ENCODE measurements at regions not wholly inside any gene's neighbourhood (a gene's known extent, or its start where the extent isn't known, plus 50 kb on each side); places are given as distances from the start of the nearest gene placed in this dataset.

GRCh38 chr12:4822572-4822971 lies 87.1 kb upstream of the KCNA1 start:
- WGBS, 2 experiments = 95 to 96% methylated on average over 11 of the region's 11 CpGs
- Histone ChIP-seq H3K36me3 (ENCODE audit: control insufficient read depth, insufficient read depth, low read length) (no peaks in the 10 kb centered on the region), H3K27ac (ENCODE audit: insufficient read depth, low read depth, low read length, poor library complexity, severe bottlenecking) (no peak overlapping the region), H3K9me3 (ENCODE audit: control insufficient read depth, low read length) (no peaks in the 10 kb centered on the region), H3K4me1 (ENCODE audit: control insufficient read depth, insufficient read depth, low read length) (no peaks in the 10 kb centered on the region), H3K4me3 (ENCODE audit: insufficient read depth, low read depth, low read length) (no peak overlapping the region), H3K27me3 (ENCODE audit: control insufficient read depth, insufficient read depth, low read length, poor library complexity, severe bottlenecking) (no peaks in the 10 kb centered on the region)

- Histone ChIP-seq H3K9me3 (ENCODE audit: control insufficient read depth, low read length) (no peaks in the 10 kb centered on the region), H3K4me3 (ENCODE audit: insufficient read depth, low read depth, low read length) (no peak overlapping the region), H3K4me1 (ENCODE audit: control insufficient read depth, insufficient read depth, low read length) (no peaks in the 10 kb centered on the region), H3K27ac (ENCODE audit: insufficient read depth, low read depth, low read length, poor library complexity, severe bottlenecking) (no peak overlapping the region), H3K36me3 (ENCODE audit: control insufficient read depth, insufficient read depth, low read length) (no peaks in the 10 kb centered on the region), H3K27me3 (ENCODE audit: control insufficient read depth, insufficient read depth, low read length, poor library complexity, severe bottlenecking) (no peaks in the 10 kb centered on the region)
- WGBS, 2 experiments = 92 to 95% methylated on average over 8 of the region's 8 CpGs
Measured at GRCh38 chr12:4824380-4824779, 85.3 kb upstream of the KCNA1 start.

- Histone ChIP-seq H3K4me3 (ENCODE audit: insufficient read depth, low read depth, low read length) (no peak overlapping the region), H3K36me3 (ENCODE audit: control insufficient read depth, insufficient read depth, low read length) (no peaks in the 10 kb centered on the region), H3K9me3 (ENCODE audit: control insufficient read depth, low read length) (no peaks in the 10 kb centered on the region), H3K27me3 (ENCODE audit: control insufficient read depth, insufficient read depth, low read length, poor library complexity, severe bottlenecking) (no peaks in the 10 kb centered on the region), H3K4me1 (ENCODE audit: control insufficient read depth, insufficient read depth, low read length) (no peaks in the 10 kb centered on the region), H3K27ac (ENCODE audit: insufficient read depth, low read depth, low read length, poor library complexity, severe bottlenecking) (no peak overlapping the region)
- 94 to 96% methylated on average over 3 of the region's 4 CpGs for WGBS, 2 experiments
Measured at GRCh38 chr12:4825011-4825858, 84.5 kb upstream of the KCNA1 start.

GRCh38 chr12:4826909-4827308 lies 82.8 kb upstream of the KCNA1 start:
- H3K27me3 ChIP-seq (ENCODE audit: control insufficient read depth, insufficient read depth, low read length, poor library complexity, severe bottlenecking) = no peaks in the 10 kb centered on the region
- no peaks in the 10 kb centered on the region for H3K9me3 ChIP-seq (ENCODE audit: control insufficient read depth, low read length)
- 86 to 89% methylated on average over 5 of the region's 5 CpGs for WGBS, 2 experiments
- no peak overlapping the region for H3K27ac ChIP-seq (ENCODE audit: insufficient read depth, low read depth, low read length, poor library complexity, severe bottlenecking)
- H3K36me3 ChIP-seq (ENCODE audit: control insufficient read depth, insufficient read depth, low read length) = no peaks in the 10 kb centered on the region
- H3K4me1 ChIP-seq (ENCODE audit: control insufficient read depth, insufficient read depth, low read length) = no peaks in the 10 kb centered on the region
- no peak overlapping the region for H3K4me3 ChIP-seq (ENCODE audit: insufficient read depth, low read depth, low read length)

GRCh38 chr12:4828176-4828575 lies 81.5 kb upstream of the KCNA1 start:
- Histone ChIP-seq H3K36me3 (ENCODE audit: control insufficient read depth, insufficient read depth, low read length) (no peaks in the 10 kb centered on the region), H3K27ac (ENCODE audit: insufficient read depth, low read depth, low read length, poor library complexity, severe bottlenecking) (no peak overlapping the region), H3K4me1 (ENCODE audit: control insufficient read depth, insufficient read depth, low read length) (no peaks in the 10 kb centered on the region), H3K9me3 (ENCODE audit: control insufficient read depth, low read length) (no peaks in the 10 kb centered on the region), H3K4me3 (ENCODE audit: insufficient read depth, low read depth, low read length) (no peak overlapping the region), H3K27me3 (ENCODE audit: control insufficient read depth, insufficient read depth, low read length, poor library complexity, severe bottlenecking) (no peaks in the 10 kb centered on the region)
- 86 to 88% methylated on average over 4 of the region's 4 CpGs for WGBS, 2 experiments

GRCh38 chr12:4829161-4829792 lies 80.4 kb upstream of the KCNA1 start:
- no peaks in the 10 kb centered on the region for H3K36me3 ChIP-seq (ENCODE audit: control insufficient read depth, insufficient read depth, low read length)
- no peak overlapping the region for H3K27ac ChIP-seq (ENCODE audit: insufficient read depth, low read depth, low read length, poor library complexity, severe bottlenecking)
- no peaks in the 10 kb centered on the region for H3K9me3 ChIP-seq (ENCODE audit: control insufficient read depth, low read length)
- H3K27me3 ChIP-seq (ENCODE audit: control insufficient read depth, insufficient read depth, low read length, poor library complexity, severe bottlenecking) = no peaks in the 10 kb centered on the region
- H3K4me1 ChIP-seq (ENCODE audit: control insufficient read depth, insufficient read depth, low read length) = no peaks in the 10 kb centered on the region
- WGBS, 2 experiments = 94 to 95% methylated on average over 7 of the region's 7 CpGs
- H3K4me3 ChIP-seq (ENCODE audit: insufficient read depth, low read depth, low read length) = no peak overlapping the region

GRCh38 chr12:4829793-4830162 lies 79.9 kb upstream of the KCNA1 start:
- no peaks in the 10 kb centered on the region for H3K4me1 ChIP-seq (ENCODE audit: control insufficient read depth, insufficient read depth, low read length)
- no peak overlapping the region for H3K27ac ChIP-seq (ENCODE audit: insufficient read depth, low read depth, low read length, poor library complexity, severe bottlenecking)
- WGBS, 2 experiments = 93 to 94% methylated on average over 6 of the region's 6 CpGs
- H3K9me3 ChIP-seq (ENCODE audit: control insufficient read depth, low read length) = no peaks in the 10 kb centered on the region
- no peaks in the 10 kb centered on the region for H3K36me3 ChIP-seq (ENCODE audit: control insufficient read depth, insufficient read depth, low read length)
- H3K4me3 ChIP-seq (ENCODE audit: insufficient read depth, low read depth, low read length) = no peak overlapping the region
- no peaks in the 10 kb centered on the region for H3K27me3 ChIP-seq (ENCODE audit: control insufficient read depth, insufficient read depth, low read length, poor library complexity, severe bottlenecking)

GRCh38 chr12:4830556-4831210 lies 79.0 kb upstream of the KCNA1 start:
- no peaks in the 10 kb centered on the region for H3K9me3 ChIP-seq (ENCODE audit: control insufficient read depth, low read length)
- no peaks in the 10 kb centered on the region for H3K36me3 ChIP-seq (ENCODE audit: control insufficient read depth, insufficient read depth, low read length)
- 84% methylated on average over 18 of the region's 18 CpGs for WGBS, 2 experiments
- no peak overlapping the region for H3K27ac ChIP-seq (ENCODE audit: insufficient read depth, low read depth, low read length, poor library complexity, severe bottlenecking)
- H3K4me1 ChIP-seq (ENCODE audit: control insufficient read depth, insufficient read depth, low read length) = no peaks in the 10 kb centered on the region
- H3K4me3 ChIP-seq (ENCODE audit: insufficient read depth, low read depth, low read length) = no peak overlapping the region
- H3K27me3 ChIP-seq (ENCODE audit: control insufficient read depth, insufficient read depth, low read length, poor library complexity, severe bottlenecking) = no peaks in the 10 kb centered on the region

- no peaks in the 10 kb centered on the region for H3K36me3 ChIP-seq (ENCODE audit: control insufficient read depth, insufficient read depth, low read length)
- no peak overlapping the region for H3K4me3 ChIP-seq (ENCODE audit: insufficient read depth, low read depth, low read length)
- no peaks in the 10 kb centered on the region for H3K27me3 ChIP-seq (ENCODE audit: control insufficient read depth, insufficient read depth, low read length, poor library complexity, severe bottlenecking)
- H3K27ac ChIP-seq (ENCODE audit: insufficient read depth, low read depth, low read length, poor library complexity, severe bottlenecking) = no peak overlapping the region
- 93 to 95% methylated on average over 3 of the region's 3 CpGs for WGBS, 2 experiments
- H3K9me3 ChIP-seq (ENCODE audit: control insufficient read depth, low read length) = no peaks in the 10 kb centered on the region
- H3K4me1 ChIP-seq (ENCODE audit: control insufficient read depth, insufficient read depth, low read length) = no peaks in the 10 kb centered on the region
Measured at GRCh38 chr12:4833053-4833452, 76.7 kb upstream of the KCNA1 start.

GRCh38 chr12:4833524-4833923 lies 76.2 kb upstream of the KCNA1 start:
- Histone ChIP-seq H3K4me3 (ENCODE audit: insufficient read depth, low read depth, low read length) (no peak overlapping the region), H3K27me3 (ENCODE audit: control insufficient read depth, insufficient read depth, low read length, poor library complexity, severe bottlenecking) (no peaks in the 10 kb centered on the region), H3K9me3 (ENCODE audit: control insufficient read depth, low read length) (no peaks in the 10 kb centered on the region), H3K36me3 (ENCODE audit: control insufficient read depth, insufficient read depth, low read length) (no peaks in the 10 kb centered on the region), H3K27ac (ENCODE audit: insufficient read depth, low read depth, low read length, poor library complexity, severe bottlenecking) (no peak overlapping the region), H3K4me1 (ENCODE audit: control insufficient read depth, insufficient read depth, low read length) (no peaks in the 10 kb centered on the region)
- WGBS, 2 experiments = 92 to 97% methylated on average over 3 of the region's 3 CpGs
